Left ventricle myocardium inferior (tissue), 1 donor: ENCODE measurements at regions not wholly inside any gene's neighbourhood (a gene's known extent, or its start where the extent isn't known, plus 50 kb on each side); places are given as distances from the start of the nearest gene placed in this dataset.
A peak's percentile ranks its signal among the peaks of the same experiment; 100 is the strongest.

Experiments
- DNase-seq: peaks from one replicate; pipeline ENCODE4 v3.0.0-alpha.2; 2020
- H3K27ac ChIP-seq: fragments of 200-600 bp; replicated peaks from 2 replicates; pipeline ENCODE4 v1.8.0; 2021
- H3K27me3 ChIP-seq: fragments of 200-600 bp; 2 replicates; pipeline ENCODE4 v1.8.0; 2021; ENCODE audit warnings: low read depth
- H3K36me3 ChIP-seq: fragments of 200-600 bp; 2 replicates; pipeline ENCODE4 v1.8.0; 2021
- H3K4me1 ChIP-seq: fragments of 200-600 bp; 2 replicates; pipeline ENCODE4 v1.8.0; 2021
- H3K4me3 ChIP-seq: fragments of 200-600 bp; 2 replicates; pipeline ENCODE4 v1.8.0; 2021; ENCODE audit warnings: mild to moderate bottlenecking, moderate library complexity
- H3K9me3 ChIP-seq: fragments of 200-600 bp; replicated peaks from 2 replicates; pipeline ENCODE4 v1.8.0; 2021
- intact Hi-C: fragments of 100-400 bp; cut with micrococcal nuclease; formaldehyde crosslinking; loops from one replicate; pipeline ENCODE4 v1.11.0; 2022
- TF ChIP-seq, protein P1 (sequence below): fragments of 200-600 bp; IDR thresholded peaks from 2 replicates; pipeline ENCODE4 v1.8.0; 2021; ENCODE audit warnings: antibody characterized with exemption, mild to moderate bottlenecking, borderline replicate concordance
- donor health status: DM: no; HTN: yes; CAD: no; lungs with severe emphysema.

DNA sequence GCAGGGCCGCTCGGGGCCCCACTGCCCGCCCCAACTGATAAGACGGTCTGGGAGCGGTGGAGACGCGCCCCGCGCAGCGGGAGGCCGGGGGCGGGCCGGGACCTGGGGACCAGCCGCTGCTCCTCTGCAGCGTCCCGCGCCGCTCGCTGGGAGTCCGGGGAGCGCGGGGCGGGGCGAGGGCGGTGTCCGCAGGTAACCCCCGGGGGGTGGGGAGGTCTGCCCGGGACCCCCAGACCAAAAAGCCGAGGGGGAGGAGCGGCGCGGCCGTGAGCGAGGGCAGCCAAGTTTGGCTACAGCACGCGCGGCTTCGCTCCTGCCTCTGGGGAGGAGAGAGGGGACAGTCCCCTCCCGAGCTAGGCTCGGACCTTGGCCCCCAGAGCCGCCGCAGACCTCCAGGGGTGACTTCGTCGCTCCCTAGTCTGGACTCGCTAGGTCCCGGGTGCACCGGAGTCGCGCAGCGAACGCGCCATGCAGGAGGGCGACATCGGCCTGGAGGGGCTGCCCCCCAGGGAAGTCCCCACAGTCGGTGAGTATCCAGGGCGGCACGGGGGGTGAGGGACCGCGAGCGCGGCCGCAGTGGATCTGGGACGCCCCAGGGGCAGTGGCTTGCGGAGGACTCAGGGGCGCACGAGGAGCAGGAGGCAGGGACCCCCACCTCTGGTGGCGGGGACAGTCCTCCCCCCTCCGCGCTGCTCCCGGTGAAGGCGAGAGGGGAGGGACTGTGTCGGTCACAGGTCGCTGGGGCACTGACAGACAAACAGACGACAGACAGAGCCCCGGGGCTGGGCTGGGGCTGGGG is 92.3 kb upstream of the ANO1 start:
- TF ChIP-seq, protein P1, sequence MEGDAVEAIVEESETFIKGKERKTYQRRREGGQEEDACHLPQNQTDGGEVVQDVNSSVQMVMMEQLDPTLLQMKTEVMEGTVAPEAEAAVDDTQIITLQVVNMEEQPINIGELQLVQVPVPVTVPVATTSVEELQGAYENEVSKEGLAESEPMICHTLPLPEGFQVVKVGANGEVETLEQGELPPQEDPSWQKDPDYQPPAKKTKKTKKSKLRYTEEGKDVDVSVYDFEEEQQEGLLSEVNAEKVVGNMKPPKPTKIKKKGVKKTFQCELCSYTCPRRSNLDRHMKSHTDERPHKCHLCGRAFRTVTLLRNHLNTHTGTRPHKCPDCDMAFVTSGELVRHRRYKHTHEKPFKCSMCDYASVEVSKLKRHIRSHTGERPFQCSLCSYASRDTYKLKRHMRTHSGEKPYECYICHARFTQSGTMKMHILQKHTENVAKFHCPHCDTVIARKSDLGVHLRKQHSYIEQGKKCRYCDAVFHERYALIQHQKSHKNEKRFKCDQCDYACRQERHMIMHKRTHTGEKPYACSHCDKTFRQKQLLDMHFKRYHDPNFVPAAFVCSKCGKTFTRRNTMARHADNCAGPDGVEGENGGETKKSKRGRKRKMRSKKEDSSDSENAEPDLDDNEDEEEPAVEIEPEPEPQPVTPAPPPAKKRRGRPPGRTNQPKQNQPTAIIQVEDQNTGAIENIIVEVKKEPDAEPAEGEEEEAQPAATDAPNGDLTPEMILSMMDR: no peak
- H3K27me3 ChIP-seq: peaks cover 94% of the 10 kb centered on the region
- no peak for DNase-seq
- H3K9me3 ChIP-seq: no peaks in the 10 kb centered on the region
- H3K36me3 ChIP-seq: no peaks in the 10 kb centered on the region
- H3K27ac ChIP-seq: peak overlapping the region; percentile 76
- intact Hi-C loops: no loop called here
- peaks cover 31% of the 10 kb centered on the region for H3K4me1 ChIP-seq
- peak overlapping the region; percentile 60 for H3K4me3 ChIP-seq

DNA sequence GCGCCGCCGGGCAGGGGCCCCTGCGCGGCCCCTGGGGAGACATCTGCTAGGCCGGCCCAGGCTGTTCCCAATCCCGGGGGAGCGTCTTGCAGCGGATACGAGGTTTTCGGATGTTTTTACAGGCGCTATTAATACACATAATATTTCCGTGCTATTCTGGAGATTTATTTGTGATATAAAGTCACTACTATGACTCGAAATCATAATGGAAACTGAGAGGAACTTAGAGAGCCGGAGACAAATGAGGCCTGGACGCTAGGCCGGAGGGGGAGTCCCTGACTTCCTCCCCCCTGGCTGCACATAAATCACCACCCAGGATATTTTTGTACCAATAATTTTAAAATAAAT is 91.7 kb upstream of the ANO1 start:
- DNase-seq: peak; percentile 25
- TF ChIP-seq, protein P1: no peak
- Histone ChIP-seq H3K27me3 (peaks cover 88% of the 10 kb centered on the region), H3K4me1 (peaks cover 31% of the 10 kb centered on the region), H3K4me3 (peak overlapping the region; percentile 60), H3K36me3 (no peaks in the 10 kb centered on the region), H3K27ac (peak overlapping the region; percentile 76), H3K9me3 (no peaks in the 10 kb centered on the region)
- intact Hi-C loops: no loop called here

DNA sequence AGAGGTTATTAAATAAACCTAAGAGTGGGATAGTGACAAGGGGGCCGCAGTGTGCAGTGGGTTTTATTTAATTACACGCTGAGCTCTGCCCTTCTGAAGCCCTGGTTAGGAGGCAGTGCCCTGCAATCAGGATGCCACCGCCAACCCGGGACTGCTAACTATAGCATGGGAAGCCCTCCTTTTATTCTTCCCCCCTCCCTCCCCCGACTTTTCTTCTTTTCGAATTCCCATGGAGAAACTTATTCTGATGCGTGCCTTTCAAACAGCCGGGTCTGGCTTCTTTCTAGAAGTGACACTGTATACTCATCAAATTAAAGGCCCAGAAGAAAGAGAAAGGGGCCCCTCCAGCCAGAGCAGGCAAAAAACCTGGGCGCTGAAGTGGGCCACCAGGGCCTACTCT is 91.3 kb upstream of the ANO1 start:
- H3K9me3 ChIP-seq: no peaks in the 10 kb centered on the region
- DNase-seq: no peak
- TF ChIP-seq, protein P1: no peak
- intact Hi-C loops: no loop called here
- peaks cover 88% of the 10 kb centered on the region for H3K27me3 ChIP-seq
- H3K4me1 ChIP-seq: peaks cover 31% of the 10 kb centered on the region
- H3K4me3 ChIP-seq: peak overlapping the region; percentile 60
- H3K36me3 ChIP-seq: no peaks in the 10 kb centered on the region
- H3K27ac ChIP-seq: peak overlapping the region; percentile 76

DNA sequence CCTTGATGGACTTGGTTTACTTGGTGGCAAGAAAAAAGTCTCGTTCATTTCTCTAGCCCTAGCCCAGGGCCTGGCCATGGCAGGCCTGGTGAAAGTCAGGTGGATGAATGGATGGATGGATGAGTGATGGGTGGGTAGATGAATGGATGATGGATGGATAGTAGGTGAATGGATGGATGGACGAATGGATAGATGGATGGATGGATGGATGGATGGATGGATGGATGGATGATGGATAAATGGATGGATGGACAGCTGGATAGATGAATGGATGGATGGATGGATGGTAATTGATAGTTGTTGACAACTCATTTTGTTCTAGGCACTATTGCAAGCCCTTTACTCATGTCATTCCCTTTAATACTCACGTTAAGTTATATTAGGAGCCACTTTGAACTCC is 86.1 kb upstream of the ANO1 start:
- no peaks in the 10 kb centered on the region for H3K36me3 ChIP-seq
- peaks cover 51% of the 10 kb centered on the region for H3K27me3 ChIP-seq
- no peak overlapping the region for H3K4me3 ChIP-seq
- TF ChIP-seq, protein P1: no peak
- peaks cover 12% of the 10 kb centered on the region for H3K9me3 ChIP-seq
- no peak for DNase-seq
- H3K27ac ChIP-seq: no peak overlapping the region
- intact Hi-C loops: no loop called here
- peaks cover 3% of the 10 kb centered on the region for H3K4me1 ChIP-seq

DNA sequence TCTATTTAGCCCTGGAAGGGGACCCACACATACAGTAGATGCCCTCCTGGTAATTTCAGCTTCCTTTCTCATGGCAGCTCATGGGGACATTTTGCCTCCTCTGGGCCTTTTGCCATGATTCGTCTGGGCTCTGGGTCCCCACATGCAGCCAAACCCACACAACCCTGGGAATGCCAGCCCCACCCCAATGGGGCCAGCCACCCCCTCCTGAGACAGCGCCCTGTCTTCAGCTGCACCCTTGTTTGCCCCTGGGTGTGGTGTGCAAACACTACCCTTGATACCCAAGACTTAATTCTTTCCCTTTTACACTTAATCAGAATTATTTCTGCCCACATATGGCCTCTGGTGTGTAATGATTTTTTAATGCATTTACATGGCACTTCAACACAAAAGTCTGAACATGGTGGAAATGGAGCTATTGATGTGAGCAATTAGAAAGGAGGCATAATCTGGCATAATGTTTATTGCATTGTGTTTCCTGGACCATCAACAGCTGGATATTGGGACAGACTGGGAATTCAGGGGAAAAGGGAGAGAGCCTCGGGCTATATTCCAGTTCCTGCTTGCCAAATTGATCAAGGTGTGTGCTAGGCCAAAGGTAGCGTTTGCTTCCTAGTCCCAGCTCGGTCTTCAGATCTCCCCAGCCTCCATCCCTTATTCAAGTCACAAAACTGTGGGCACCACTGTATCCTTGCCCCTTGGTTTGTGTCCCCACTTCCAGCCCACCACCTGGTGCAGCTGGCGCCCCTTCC is 85.0 kb upstream of the ANO1 start:
- DNase-seq: no peak
- peaks cover 51% of the 10 kb centered on the region for H3K27me3 ChIP-seq

More for the DNA sequence above, 85.0 kb upstream of the ANO1 start:
- H3K4me1 ChIP-seq: no peaks in the 10 kb centered on the region
- intact Hi-C loops: no loop called here
- no peak overlapping the region for H3K27ac ChIP-seq
- no peak overlapping the region for H3K4me3 ChIP-seq
- peaks cover 12% of the 10 kb centered on the region for H3K9me3 ChIP-seq
- H3K36me3 ChIP-seq: no peaks in the 10 kb centered on the region
- TF ChIP-seq, protein P1: no peak
